WTC11 (cell line): ENCODE measurements at regions not wholly inside any gene's neighbourhood (a gene's known extent, or its start where the extent isn't known, plus 50 kb on each side); places are given as distances from the start of the nearest gene placed in this dataset.

Experiments used
- AFF4 ChIP-seq: sonication (generic); formaldehyde crosslinking; IDR thresholded peaks from 2 replicates; pipeline ENCODE4 v1.8.1; 2023; ENCODE audit warnings: mild to moderate bottlenecking, missing genetic modification reagents, borderline replicate concordance
- ATF6 ChIP-seq: sonication (generic); formaldehyde crosslinking; IDR thresholded peaks from 2 replicates; pipeline ENCODE4 v1.8.1; 2023; ENCODE audit warnings: mild to moderate bottlenecking, missing genetic modification reagents
- CTCF ChIP-seq: fragments of 200-600 bp; IDR thresholded peaks from 2 replicates; pipeline ENCODE4 v1.8.0; 2022; ENCODE audit warnings: antibody characterized with exemption
- E2F5 ChIP-seq: sonication (generic); formaldehyde crosslinking; IDR thresholded peaks from 2 replicates; pipeline ENCODE4 v1.8.1; 2022; ENCODE audit warnings: mild to moderate bottlenecking, moderate library complexity, missing genetic modification reagents
- MAX ChIP-seq: sonication (generic); formaldehyde crosslinking; IDR thresholded peaks from 2 replicates; pipeline ENCODE4 v1.8.0; 2022; ENCODE audit warnings: mild to moderate bottlenecking, missing genetic modification reagents
- OVOL2 ChIP-seq: fragments of 250-450 bp; sonication (Bioruptor Pico); IDR thresholded peaks from 2 replicates; pipeline ENCODE4 v1.9.0; 2021; ENCODE audit warnings: mild to moderate bottlenecking, borderline replicate concordance
- USF1 ChIP-seq: sonication (generic); formaldehyde crosslinking; IDR thresholded peaks from 2 replicates; pipeline ENCODE4 v1.8.0; 2022; ENCODE audit warnings: mild to moderate bottlenecking, missing genetic modification reagents
- ZBTB43 ChIP-seq: sonication (generic); formaldehyde crosslinking; IDR thresholded peaks from 2 replicates; pipeline ENCODE4 v1.8.1; 2023; ENCODE audit warnings: mild to moderate bottlenecking, missing genetic modification reagents
- ZNF317 ChIP-seq: sonication (generic); formaldehyde crosslinking; IDR thresholded peaks from 2 replicates; pipeline ENCODE4 v1.8.1; 2023; ENCODE audit warnings: low read depth, mild to moderate bottlenecking, moderate library complexity, missing genetic modification reagents, borderline replicate concordance

GRCh38 chr1:96159379-96159778 lies 562.2 kb upstream of the PTBP2 start:
- TF ChIP-seq ZNF317, result no peak
- TF ChIP-seq ATF6 (CRISPR knock-in tag), result no peak
- TF ChIP-seq AFF4, result no peak
- TF ChIP-seq CTCF, result no peak
- no peak for TF ChIP-seq MAX (CRISPR knock-in tag)
- no peak for TF ChIP-seq USF1 (CRISPR knock-in tag)
- no peak for TF ChIP-seq OVOL2 (CRISPR knock-in tag)
- no peak for TF ChIP-seq E2F5 (CRISPR knock-in tag)
- TF ChIP-seq ZBTB43, result no peak
